SU-DHL-6 (cell line): ENCODE measurements at regions not wholly inside any gene's neighbourhood (a gene's known extent, or its start where the extent isn't known, plus 50 kb on each side); places are given as distances from the start of the nearest gene placed in this dataset.

Experiments
- H2AFZ ChIP-seq: fragments of 200-600 bp; sonication (generic); 2 replicates; pipeline ENCODE4 v1.6.1; 2014; ENCODE audit warnings: low read depth, mild to moderate bottlenecking, moderate library complexity, mixed read lengths, antibody characterized with exemption, low read length; ENCODE audit not compliant: severe bottlenecking
- H3F3A ChIP-seq: fragments of 200-600 bp; shearing (Covaris generic); 2 replicates; pipeline ENCODE4 v1.6.0; 2016; ENCODE audit warnings: antibody characterized with exemption, mild to moderate bottlenecking; ENCODE audit not compliant: insufficient read depth
- H3K27ac ChIP-seq: fragments of 200-600 bp; sonication (generic); 2 replicates; pipeline ENCODE4 v1.5.1; 2016; ENCODE audit warnings: low read depth, mild to moderate bottlenecking, low read length, moderate library complexity, mixed read lengths
- H3K27me3 ChIP-seq: fragments of 200-600 bp; sonication (generic), shearing (Covaris generic); 2 replicates; pipeline ENCODE4 v1.6.0; 2014; ENCODE audit warnings: mild to moderate bottlenecking, low read length
- H3K36me3 ChIP-seq: fragments of 200-600 bp; sonication (generic); 2 replicates; pipeline ENCODE4 v1.6.1; 2014; ENCODE audit warnings: mild to moderate bottlenecking, low read length, mixed read lengths
- H3K4me2 ChIP-seq: fragments of 300-600, 200-600 bp; shearing (Covaris generic), sonication (generic); 2 replicates; pipeline ENCODE4 v1.6.0; 2014; ENCODE audit warnings: low read length, low read depth, mild to moderate bottlenecking; ENCODE audit not compliant: poor library complexity, severe bottlenecking
- H3K4me3 ChIP-seq: fragments of 200-600 bp; sonication (generic); 2 replicates; pipeline ENCODE4 v1.5.1; 2014; ENCODE audit warnings: antibody characterized with exemption, low read length, mild to moderate bottlenecking, mixed read lengths; ENCODE audit not compliant: insufficient read depth, poor library complexity, severe bottlenecking
- H3K79me2 ChIP-seq: fragments of 200-600 bp; sonication (generic); 2 replicates; pipeline ENCODE4 v1.6.1; 2014; ENCODE audit warnings: mild to moderate bottlenecking, low read length, moderate library complexity; ENCODE audit not compliant: insufficient read depth
- H3K9ac ChIP-seq: fragments of 200-600 bp; sonication (generic); 2 replicates; pipeline ENCODE4 v1.7.0; 2014; ENCODE audit warnings: mild to moderate bottlenecking, low read length
- H3K9me2 ChIP-seq: fragments of 200-600 bp; sonication (generic); replicated peaks from 2 replicates; pipeline ENCODE4 v1.6.1; 2014; ENCODE audit warnings: low read length; ENCODE audit not compliant: insufficient read depth
- H3K9me3 ChIP-seq: fragments of 200-600 bp; sonication (generic); 2 replicates; pipeline ENCODE4 v1.6.1; 2014; ENCODE audit warnings: low read length, mixed read lengths; ENCODE audit not compliant: insufficient read depth
- H4K20me1 ChIP-seq: fragments of 200-600 bp; sonication (generic); 2 replicates; pipeline ENCODE4 v1.6.1; 2014; ENCODE audit warnings: low read depth, mild to moderate bottlenecking, antibody characterized with exemption, low read length, moderate library complexity, mixed read lengths
- CTCF ChIP-seq: fragments of 200-600 bp; sonication (generic); IDR thresholded peaks from one replicate; pipeline ENCODE4 v1.5.1; 2017; ENCODE audit warnings: antibody characterized with exemption, mild to moderate bottlenecking, low read length, moderate library complexity; ENCODE audit not compliant: insufficient read depth, poor library complexity, severe bottlenecking
- EZH2phosphoT487 ChIP-seq: fragments of 200-600 bp; sonication (generic), shearing (Covaris generic); conservative IDR thresholded peaks from 2 replicates; pipeline ENCODE4 v1.6.1; 2018; ENCODE audit warnings: mild to moderate bottlenecking, antibody characterized with exemption, low read length, moderate library complexity, mixed read lengths

DNA sequence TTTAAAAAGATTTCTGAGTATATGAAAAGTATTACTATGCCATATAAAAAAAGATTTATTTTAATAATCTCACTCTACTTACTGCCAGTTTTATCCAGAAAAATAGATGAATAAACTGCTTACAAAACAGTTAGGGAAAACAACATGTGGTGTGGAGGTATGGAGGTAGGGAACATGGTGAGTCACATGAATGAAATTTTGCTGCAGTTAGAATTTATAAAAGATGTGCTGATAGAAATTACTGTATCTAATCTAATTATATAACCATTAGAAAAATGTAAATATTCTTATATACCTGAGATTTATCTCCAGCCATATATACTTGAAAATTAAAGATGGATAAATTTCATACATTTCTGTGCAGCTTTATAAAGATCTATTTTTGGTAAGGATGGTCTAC, 184.0 kb upstream of the ANK2 start:
- H3K79me2 ChIP-seq = no peaks in the 10 kb centered on the region
- H3F3A ChIP-seq = no peaks in the 10 kb centered on the region
- H3K4me3 ChIP-seq = no peak overlapping the region
- no peaks in the 10 kb centered on the region for H3K36me3 ChIP-seq
- no peak overlapping the region for H2AFZ ChIP-seq
- no peak for TF ChIP-seq EZH2phosphoT487
- TF ChIP-seq CTCF = no peak
- no peak overlapping the region for H3K9ac ChIP-seq
- H4K20me1 ChIP-seq = no peaks in the 10 kb centered on the region; the same call in 1 of the 2 replicates
- no peak overlapping the region for H3K27ac ChIP-seq
- H3K9me2 ChIP-seq = no peaks in the 10 kb centered on the region
- H3K9me3 ChIP-seq = no peaks in the 10 kb centered on the region
- no peaks in the 10 kb centered on the region for H3K27me3 ChIP-seq
- H3K4me2 ChIP-seq = no peak overlapping the region

GRCh38 chr4:112876316-112876715, 173.1 kb upstream of the ANK2 start:
- no peak overlapping the region for H3K4me3 ChIP-seq
- no peak overlapping the region for H2AFZ ChIP-seq
- H3K9ac ChIP-seq = no peak overlapping the region
- no peaks in the 10 kb centered on the region for H3K79me2 ChIP-seq
- H4K20me1 ChIP-seq = no peaks in the 10 kb centered on the region
- H3K27me3 ChIP-seq = no peaks in the 10 kb centered on the region
- H3K4me2 ChIP-seq = no peak overlapping the region
- no peaks in the 10 kb centered on the region for H3F3A ChIP-seq
- TF ChIP-seq EZH2phosphoT487 = no peak
- TF ChIP-seq CTCF = no peak
- no peaks in the 10 kb centered on the region for H3K36me3 ChIP-seq
- H3K27ac ChIP-seq = no peak overlapping the region
- H3K9me2 ChIP-seq = no peaks in the 10 kb centered on the region
- H3K9me3 ChIP-seq = no peaks in the 10 kb centered on the region

- no peak overlapping the region for H3K9ac ChIP-seq
- H2AFZ ChIP-seq = no peak overlapping the region
- H3K4me2 ChIP-seq = no peak overlapping the region
- H3K4me3 ChIP-seq = no peak overlapping the region
- no peaks in the 10 kb centered on the region for H3K9me3 ChIP-seq
- no peaks in the 10 kb centered on the region for H3K36me3 ChIP-seq
- no peaks in the 10 kb centered on the region for H3K79me2 ChIP-seq
- H3K27me3 ChIP-seq = no peaks in the 10 kb centered on the region
- no peaks in the 10 kb centered on the region for H4K20me1 ChIP-seq
- no peak for TF ChIP-seq CTCF
- TF ChIP-seq EZH2phosphoT487 = no peak
- no peaks in the 10 kb centered on the region for H3F3A ChIP-seq
- H3K27ac ChIP-seq = no peak overlapping the region
- no peaks in the 10 kb centered on the region for H3K9me2 ChIP-seq
Measured at GRCh38 chr4:112881842-112882241, 167.6 kb upstream of the ANK2 start.
